Hepatocyte (in vitro differentiated cells): ENCODE measurements at regions not wholly inside any gene's neighbourhood (a gene's known extent, or its start where the extent isn't known, plus 50 kb on each side); places are given as distances from the start of the nearest gene placed in this dataset.

ENCODE experiments used
- DNase-seq: peaks from one replicate; pipeline ENCODE4 v3.0.0-alpha.2; 2016; ENCODE audit warnings: low spot score
- H2AFZ ChIP-seq: fragments of 200-600 bp; sonication (generic); 2 replicates; pipeline ENCODE4 v1.6.0; 2016; ENCODE audit warnings: antibody characterized with exemption, mild to moderate bottlenecking
- H3K27ac ChIP-seq: fragments of 200-600 bp; sonication (generic); 2 replicates; pipeline ENCODE4 v1.5.1; 2016; ENCODE audit warnings: mild to moderate bottlenecking
- H3K27me3 ChIP-seq: fragments of 200-600 bp; sonication (generic); 2 replicates; pipeline ENCODE4 v1.6.1; 2016
- H3K36me3 ChIP-seq: fragments of 200-600 bp; sonication (generic); replicated peaks from 2 replicates; pipeline ENCODE4 v1.5.1; 2016; ENCODE audit warnings: low read depth; ENCODE audit not compliant: insufficient read depth
- H3K4me1 ChIP-seq: fragments of 200-600 bp; sonication (generic); 2 replicates; pipeline ENCODE4 v1.5.1; 2016; ENCODE audit warnings: mild to moderate bottlenecking, moderate library complexity; ENCODE audit not compliant: insufficient read depth
- H3K4me2 ChIP-seq: fragments of 200-600 bp; sonication (generic); 2 replicates; pipeline ENCODE4 v1.6.0; 2016
- H3K4me3 ChIP-seq: fragments of 200-600 bp; sonication (generic); 2 replicates; pipeline ENCODE4 v1.5.1; 2016; ENCODE audit warnings: mild to moderate bottlenecking
- H3K79me2 ChIP-seq: fragments of 200-600 bp; sonication (generic); 2 replicates; pipeline ENCODE4 v1.6.0; 2017; ENCODE audit warnings: mild to moderate bottlenecking
- H3K9me2 ChIP-seq: fragments of 200-600 bp; sonication (generic); replicated peaks from 2 replicates; pipeline ENCODE4 v1.6.0; 2017; ENCODE audit warnings: mild to moderate bottlenecking; ENCODE audit not compliant: insufficient read depth
- H3K9me3 ChIP-seq: fragments of 200-600 bp; sonication (generic); 2 replicates; pipeline ENCODE4 v1.5.1; 2016; ENCODE audit warnings: low read depth, mild to moderate bottlenecking
- H4K20me1 ChIP-seq: fragments of 200-600 bp; sonication (generic); 2 replicates; pipeline ENCODE4 v1.6.0; 2016; ENCODE audit warnings: mild to moderate bottlenecking; ENCODE audit not compliant: insufficient read depth, poor library complexity, severe bottlenecking
- EZH2 ChIP-seq: fragments of 200-600 bp; sonication (generic); IDR thresholded peaks from 2 replicates; pipeline ENCODE4 v1.6.1; 2016; ENCODE audit warnings: antibody characterized with exemption, mild to moderate bottlenecking, borderline replicate concordance
- EZH2phosphoT487 ChIP-seq: fragments of 200-600 bp; sonication (generic); IDR thresholded peaks from one replicate; pipeline ENCODE4 v1.6.1; 2018; ENCODE audit warnings: antibody characterized with exemption, mild to moderate bottlenecking, low read depth, moderate library complexity; ENCODE audit not compliant: unreplicated experiment, severe bottlenecking
- WGBS: methylation state at CpG from one replicate; pipeline ENCODE4 v1.1.6; 2016; ENCODE audit warnings: low lambda C conversion rate; ENCODE audit errors: missing lambda C conversion rate; 5-methylcytosine and 5-hydroxymethylcytosine counted together
- TF ChIP-seq, protein P1 (sequence below): fragments of 200-600 bp; sonication (generic); IDR thresholded peaks from 2 replicates; pipeline ENCODE4 v1.5.1; 2016; ENCODE audit warnings: antibody characterized with exemption, mild to moderate bottlenecking; ENCODE audit not compliant: poor library complexity

- Histone ChIP-seq H3K4me1 (no peaks in the 10 kb centered on the region), H3K27me3 (no peaks in the 10 kb centered on the region), H3K4me2 (no peak overlapping the region), H3K4me3 (no peak overlapping the region), H3K36me3 (no peaks in the 10 kb centered on the region), H3K79me2 (no peaks in the 10 kb centered on the region), H2AFZ (no peak overlapping the region), H4K20me1 (no peaks in the 10 kb centered on the region), H3K27ac (no peak overlapping the region), H3K9me2 (no peaks in the 10 kb centered on the region), H3K9me3 (no peaks in the 10 kb centered on the region)
- TF ChIP-seq, protein P1, sequence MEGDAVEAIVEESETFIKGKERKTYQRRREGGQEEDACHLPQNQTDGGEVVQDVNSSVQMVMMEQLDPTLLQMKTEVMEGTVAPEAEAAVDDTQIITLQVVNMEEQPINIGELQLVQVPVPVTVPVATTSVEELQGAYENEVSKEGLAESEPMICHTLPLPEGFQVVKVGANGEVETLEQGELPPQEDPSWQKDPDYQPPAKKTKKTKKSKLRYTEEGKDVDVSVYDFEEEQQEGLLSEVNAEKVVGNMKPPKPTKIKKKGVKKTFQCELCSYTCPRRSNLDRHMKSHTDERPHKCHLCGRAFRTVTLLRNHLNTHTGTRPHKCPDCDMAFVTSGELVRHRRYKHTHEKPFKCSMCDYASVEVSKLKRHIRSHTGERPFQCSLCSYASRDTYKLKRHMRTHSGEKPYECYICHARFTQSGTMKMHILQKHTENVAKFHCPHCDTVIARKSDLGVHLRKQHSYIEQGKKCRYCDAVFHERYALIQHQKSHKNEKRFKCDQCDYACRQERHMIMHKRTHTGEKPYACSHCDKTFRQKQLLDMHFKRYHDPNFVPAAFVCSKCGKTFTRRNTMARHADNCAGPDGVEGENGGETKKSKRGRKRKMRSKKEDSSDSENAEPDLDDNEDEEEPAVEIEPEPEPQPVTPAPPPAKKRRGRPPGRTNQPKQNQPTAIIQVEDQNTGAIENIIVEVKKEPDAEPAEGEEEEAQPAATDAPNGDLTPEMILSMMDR, result no peak
- TF ChIP-seq EZH2phosphoT487 (no peak), EZH2 (no peak)
- DNase-seq, result no peak
- WGBS, result 80% methylated on average over 9 of the region's 9 CpGs
These were observed 145.6 kb upstream of the ZNF32 start for GRCh38 chr10:43794181-43794815.

DNA sequence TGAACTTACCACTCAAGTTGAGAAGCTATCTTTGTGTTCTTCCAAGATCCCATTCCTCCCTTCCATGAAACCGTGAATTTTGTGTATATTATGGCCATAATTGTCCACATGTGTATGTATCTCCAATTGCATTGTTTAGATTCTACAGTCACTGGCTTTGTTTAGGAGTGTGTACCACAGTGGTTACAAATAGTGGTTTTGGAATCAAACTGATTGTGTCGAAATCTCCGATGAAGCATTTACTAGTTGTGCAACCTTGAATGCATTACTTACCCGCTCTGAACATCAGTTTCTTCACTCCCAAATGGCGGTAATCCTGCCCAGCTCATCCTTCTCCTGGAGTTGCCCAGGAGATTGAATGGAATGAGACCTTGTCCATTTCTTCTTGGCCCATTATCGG is 145.0 kb upstream of the ZNF32 start:
- H3K9me2 ChIP-seq, result no peaks in the 10 kb centered on the region
- no peaks in the 10 kb centered on the region for H4K20me1 ChIP-seq
- H2AFZ ChIP-seq, result no peak overlapping the region
- DNase-seq, result no peak
- no peaks in the 10 kb centered on the region for H3K9me3 ChIP-seq
- no peaks in the 10 kb centered on the region for H3K36me3 ChIP-seq
- no peaks in the 10 kb centered on the region for H3K79me2 ChIP-seq
- no peak overlapping the region for H3K4me2 ChIP-seq
- no peaks in the 10 kb centered on the region for H3K27me3 ChIP-seq
- no peak overlapping the region for H3K27ac ChIP-seq
- TF ChIP-seq EZH2 (no peak), EZH2phosphoT487 (no peak)
- TF ChIP-seq, protein P1, result no peak
- H3K4me1 ChIP-seq, result no peaks in the 10 kb centered on the region
- no peak overlapping the region for H3K4me3 ChIP-seq
- WGBS, result 86% methylated on average over 6 of the region's 6 CpGs

- H3K27me3 ChIP-seq, result no peaks in the 10 kb centered on the region
- no peak overlapping the region for H3K4me2 ChIP-seq
These were observed 141.5 kb upstream of the ZNF32 start for GRCh38 chr10:43790147-43790546.

More at GRCh38 chr10:43790147-43790546, 141.5 kb upstream of the ZNF32 start:
- no peaks in the 10 kb centered on the region for H3K9me3 ChIP-seq
- no peaks in the 10 kb centered on the region for H4K20me1 ChIP-seq
- no peaks in the 10 kb centered on the region for H3K9me2 ChIP-seq
- TF ChIP-seq, protein P1, result no peak
- TF ChIP-seq EZH2 (no peak), EZH2phosphoT487 (no peak)
- no peaks in the 10 kb centered on the region for H3K36me3 ChIP-seq
- H3K4me3 ChIP-seq, result no peak overlapping the region
- WGBS, result 87% methylated on average over 11 of the region's 11 CpGs
- no peak for DNase-seq
- H3K27ac ChIP-seq, result no peak overlapping the region
- H3K79me2 ChIP-seq, result no peaks in the 10 kb centered on the region
- no peak overlapping the region for H2AFZ ChIP-seq
- no peaks in the 10 kb centered on the region for H3K4me1 ChIP-seq
